ENCODE measurements at regions not wholly inside any gene's neighbourhood (a gene's known extent, or its start where the extent isn't known, plus 50 kb on each side); places are given as distances from the start of the nearest gene placed in this dataset.
"Not testable (repeated sequence)": the region's sequence is repeated elsewhere in the genome, so short reads cannot be mapped to it uniquely, and the experiment has no call there.

DNA sequence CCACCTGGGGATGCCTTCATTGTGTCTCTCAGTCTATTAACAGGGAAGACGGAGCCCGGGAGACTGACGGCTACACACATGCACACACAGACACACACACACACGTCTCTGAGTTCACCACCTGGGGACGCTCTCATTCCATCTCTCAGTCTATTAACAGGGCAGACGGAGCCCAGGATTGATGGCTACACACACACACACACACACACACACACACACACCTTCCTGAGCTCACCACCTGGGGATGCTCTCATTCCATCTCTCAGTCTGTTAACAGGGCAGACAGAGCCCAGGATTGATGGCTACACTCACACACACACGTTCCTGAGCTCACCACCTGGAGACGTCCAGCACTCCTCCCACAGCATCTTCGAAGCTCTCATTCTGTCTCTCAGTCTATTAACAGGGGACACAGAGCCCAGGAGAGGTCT, 143.9 kb downstream of the OR4M2 start:
- BruUV-seq (replicated peaks): no TSS peak
- H2AFZ ChIP-seq (ENCODE audit: low read depth, low read length, poor library complexity, severe bottlenecking): no peak overlapping the region
- H4K20me1 ChIP-seq (ENCODE audit: insufficient read depth): no peaks in the 10 kb centered on the region
- H3K9me2 ChIP-seq (ENCODE audit: insufficient read depth): no peaks in the 10 kb centered on the region
- ATAC-seq: no peak
- no peak overlapping the region for H3K27ac ChIP-seq (ENCODE audit: low read depth, low read length)
- CTCF ChIA-PET: no interaction called here
- TF ChIP-seq EGR1 (IDR thresholded peaks at IDR 0.05; ENCODE audit: low read depth) (no peak), ZNF274 (IDR thresholded peaks at IDR 0.05; ENCODE audit: low read depth, low read length) (no peak), CEBPB (IDR thresholded peaks at IDR 0.05; ENCODE audit: low read depth) (no peak), YY1 (IDR thresholded peaks at IDR 0.05; ENCODE audit: extremely low read depth, insufficient replicate concordance, low read depth, low read length) (no peak), POLR2AphosphoS5 (IDR thresholded peaks at IDR 0.05; ENCODE audit: low read depth, low read length) (no peak), EZH2phosphoT487 (IDR thresholded peaks at IDR 0.05; ENCODE audit: borderline replicate concordance) (no peak), FOSL1 (IDR thresholded peaks at IDR 0.05; ENCODE audit: low read depth) (no peak), SIN3A (IDR thresholded peaks at IDR 0.05; ENCODE audit: low read depth) (no peak), ZBTB33 (IDR thresholded peaks at IDR 0.05; ENCODE audit: extremely low read depth, insufficient replicate concordance, low read length) (no peak), SRF (IDR thresholded peaks at IDR 0.05; ENCODE audit: low read depth) (no peak), ZFX (IDR thresholded peaks at IDR 0.05) (no peak)
- TF ChIP-seq, protein P1, sequence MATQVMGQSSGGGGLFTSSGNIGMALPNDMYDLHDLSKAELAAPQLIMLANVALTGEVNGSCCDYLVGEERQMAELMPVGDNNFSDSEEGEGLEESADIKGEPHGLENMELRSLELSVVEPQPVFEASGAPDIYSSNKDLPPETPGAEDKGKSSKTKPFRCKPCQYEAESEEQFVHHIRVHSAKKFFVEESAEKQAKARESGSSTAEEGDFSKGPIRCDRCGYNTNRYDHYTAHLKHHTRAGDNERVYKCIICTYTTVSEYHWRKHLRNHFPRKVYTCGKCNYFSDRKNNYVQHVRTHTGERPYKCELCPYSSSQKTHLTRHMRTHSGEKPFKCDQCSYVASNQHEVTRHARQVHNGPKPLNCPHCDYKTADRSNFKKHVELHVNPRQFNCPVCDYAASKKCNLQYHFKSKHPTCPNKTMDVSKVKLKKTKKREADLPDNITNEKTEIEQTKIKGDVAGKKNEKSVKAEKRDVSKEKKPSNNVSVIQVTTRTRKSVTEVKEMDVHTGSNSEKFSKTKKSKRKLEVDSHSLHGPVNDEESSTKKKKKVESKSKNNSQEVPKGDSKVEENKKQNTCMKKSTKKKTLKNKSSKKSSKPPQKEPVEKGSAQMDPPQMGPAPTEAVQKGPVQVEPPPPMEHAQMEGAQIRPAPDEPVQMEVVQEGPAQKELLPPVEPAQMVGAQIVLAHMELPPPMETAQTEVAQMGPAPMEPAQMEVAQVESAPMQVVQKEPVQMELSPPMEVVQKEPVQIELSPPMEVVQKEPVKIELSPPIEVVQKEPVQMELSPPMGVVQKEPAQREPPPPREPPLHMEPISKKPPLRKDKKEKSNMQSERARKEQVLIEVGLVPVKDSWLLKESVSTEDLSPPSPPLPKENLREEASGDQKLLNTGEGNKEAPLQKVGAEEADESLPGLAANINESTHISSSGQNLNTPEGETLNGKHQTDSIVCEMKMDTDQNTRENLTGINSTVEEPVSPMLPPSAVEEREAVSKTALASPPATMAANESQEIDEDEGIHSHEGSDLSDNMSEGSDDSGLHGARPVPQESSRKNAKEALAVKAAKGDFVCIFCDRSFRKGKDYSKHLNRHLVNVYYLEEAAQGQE (IDR thresholded peaks at IDR 0.05; ENCODE audit: low read depth): no peak
- TF ChIP-seq, protein P2, sequence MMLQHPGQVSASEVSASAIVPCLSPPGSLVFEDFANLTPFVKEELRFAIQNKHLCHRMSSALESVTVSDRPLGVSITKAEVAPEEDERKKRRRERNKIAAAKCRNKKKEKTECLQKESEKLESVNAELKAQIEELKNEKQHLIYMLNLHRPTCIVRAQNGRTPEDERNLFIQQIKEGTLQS (IDR thresholded peaks at IDR 0.05): no peak
- intact Hi-C loops (cut with micrococcal nuclease): no loop called here
- no peak overlapping the region for H3K4me3 ChIP-seq (replicated peaks in 1 of 2; ENCODE audit: low read depth in 1 of 2, low read length in 2 of 2)
- H3K9ac ChIP-seq (ENCODE audit: low read length): no peak overlapping the region
- DNase-seq (ENCODE audit: low read depth, low spot score): no peak
- H3K4me1 ChIP-seq (ENCODE audit: control insufficient read depth in 1 of 2, insufficient read depth in 2 of 2, low read length in 2 of 2): no peaks in the 10 kb centered on the region
- H3K36me3 ChIP-seq (ENCODE audit: control insufficient read depth in 1 of 2, insufficient read depth in 2 of 2, low read length in 2 of 2): no peaks in the 10 kb centered on the region
- H3K9me3 ChIP-seq (ENCODE audit: control insufficient read depth in 1 of 2, insufficient read depth in 1 of 2, low read depth in 1 of 2, low read length in 2 of 2): peaks cover 53 to 54% of the 10 kb centered on the region in 2 experiments; a peak in 3 of 4 replicates
- POLR2A ChIA-PET: no interaction called here
- RAD21 ChIA-PET (ENCODE audit: low non-redundant PET in 1 of 2, low total read pairs in 2 of 2, uncharacterized antibody in 2 of 2, unreplicated experiment in 2 of 2): no interaction called here
- H3K27me3 ChIP-seq (ENCODE audit: insufficient read depth, low read length): no peaks in the 10 kb centered on the region
- H3K79me2 ChIP-seq (ENCODE audit: insufficient read depth, low read length): no peaks in the 10 kb centered on the region
- no peak overlapping the region for H3K4me2 ChIP-seq (ENCODE audit: low read length)

DNA sequence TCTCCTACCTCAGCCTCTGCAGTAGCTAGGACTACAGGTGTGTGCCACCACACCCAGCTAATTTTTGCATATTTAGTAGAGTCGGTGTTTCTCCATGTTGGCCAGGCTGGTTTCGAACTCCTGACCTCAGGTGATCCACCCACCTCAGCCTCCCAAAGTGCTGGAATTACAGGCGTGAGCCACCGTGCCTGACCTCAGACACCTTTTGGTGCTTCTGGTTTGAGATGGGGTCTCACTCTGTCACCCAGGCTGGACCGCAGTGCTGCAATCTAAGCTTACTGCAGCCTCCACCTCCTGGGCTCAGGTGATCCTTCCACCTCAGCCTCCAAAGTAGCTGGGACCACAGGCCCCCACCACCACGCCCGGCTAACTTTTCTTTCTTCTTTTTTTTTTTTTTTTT, 144.6 kb downstream of the OR4M2 start:
- H4K20me1 ChIP-seq (ENCODE audit: insufficient read depth); H3K79me2 ChIP-seq (ENCODE audit: insufficient read depth, low read length); H3K9ac ChIP-seq (ENCODE audit: low read length); BruUV-seq (replicated peaks); H3K36me3 ChIP-seq (ENCODE audit: control insufficient read depth in 1 of 2, insufficient read depth in 2 of 2, low read length in 2 of 2); ATAC-seq; H3K4me3 ChIP-seq (replicated peaks in 1 of 2; ENCODE audit: low read depth in 1 of 2, low read length in 2 of 2); RAD21 ChIA-PET (ENCODE audit: low non-redundant PET in 1 of 2, low total read pairs in 2 of 2, uncharacterized antibody in 2 of 2, unreplicated experiment in 2 of 2); H3K4me2 ChIP-seq (ENCODE audit: low read length); DNase-seq (ENCODE audit: low read depth, low spot score); H3K27me3 ChIP-seq (ENCODE audit: insufficient read depth, low read length); CTCF ChIA-PET; H3K9me2 ChIP-seq (ENCODE audit: insufficient read depth); POLR2A ChIA-PET; H3K4me1 ChIP-seq (ENCODE audit: control insufficient read depth in 1 of 2, insufficient read depth in 2 of 2, low read length in 2 of 2); H3K27ac ChIP-seq (ENCODE audit: low read depth, low read length); intact Hi-C loops (cut with micrococcal nuclease); H2AFZ ChIP-seq (ENCODE audit: low read depth, low read length, poor library complexity, severe bottlenecking): not testable (repeated sequence)
- H3K9me3 ChIP-seq (ENCODE audit: control insufficient read depth in 1 of 2, insufficient read depth in 1 of 2, low read depth in 1 of 2, low read length in 2 of 2): peaks cover 56 to 57% of the 10 kb centered on the region in 2 experiments; a peak in 3 of 4 replicates
